Skin of body (tissue), 1 donor: ENCODE measurements at regions not wholly inside any gene's neighbourhood (a gene's known extent, or its start where the extent isn't known, plus 50 kb on each side); places are given as distances from the start of the nearest gene placed in this dataset.

Experiments
- DNase-seq: peaks from one replicate; lab custom pipeline; 2025; lab: John Stamatoyannopoulos, UW

- no peak for DNase-seq
These were observed 139.7 kb downstream of the RRAGC start for GRCh38 chr1:38719880-38720279.

GRCh38 chr1:38718031-38718430 lies 141.5 kb downstream of the RRAGC start:
- DNase-seq, result no peak

GRCh38 chr1:38716229-38716628 lies 143.3 kb downstream of the RRAGC start:
- no peak for DNase-seq

- no peak for DNase-seq
These were observed 144.2 kb downstream of the RRAGC start for GRCh38 chr1:38715415-38715814.

GRCh38 chr1:38712046-38712445 lies 147.5 kb downstream of the RRAGC start:
- DNase-seq, result no peak

- DNase-seq, result no peak
These were observed 150.8 kb downstream of the RRAGC start for GRCh38 chr1:38708701-38709258.

- DNase-seq, result no peak
These were observed 158.5 kb downstream of the RRAGC start for GRCh38 chr1:38701088-38701487.

GRCh38 chr1:38700077-38700470 lies 159.5 kb downstream of the RRAGC start:
- no peak for DNase-seq

- DNase-seq, result no peak
These were observed 160.1 kb downstream of the RRAGC start for GRCh38 chr1:38699330-38700076.

- DNase-seq, result no peak
These were observed 162.2 kb downstream of the RRAGC start for GRCh38 chr1:38697387-38697786.

- no peak for DNase-seq
These were observed 163.2 kb downstream of the RRAGC start for GRCh38 chr1:38696371-38696770.

- DNase-seq, result no peak
These were observed 165.8 kb downstream of the RRAGC start for GRCh38 chr1:38693759-38694158.

- DNase-seq, result no peak
These were observed 166.5 kb downstream of the RRAGC start for GRCh38 chr1:38693031-38693430.

- no peak for DNase-seq
These were observed 168.7 kb downstream of the RRAGC start for GRCh38 chr1:38690790-38691449.

GRCh38 chr1:38686927-38687255 lies 172.7 kb downstream of the RRAGC start:
- DNase-seq, result no peak

- no peak for DNase-seq
These were observed 173.2 kb downstream of the RRAGC start for GRCh38 chr1:38686167-38686926.

- DNase-seq, result no peak
These were observed 174.2 kb downstream of the RRAGC start for GRCh38 chr1:38685388-38685787.

GRCh38 chr1:38680801-38681510 lies 178.6 kb downstream of the RRAGC start:
- no peak for DNase-seq

- no peak for DNase-seq
These were observed 181.8 kb downstream of the RRAGC start for GRCh38 chr1:38677756-38678155.

- DNase-seq, result no peak
These were observed 182.3 kb downstream of the RRAGC start for GRCh38 chr1:38677311-38677710.

GRCh38 chr1:38672692-38673091 lies 186.9 kb downstream of the RRAGC start:
- no peak for DNase-seq

GRCh38 chr1:38671221-38671620 lies 188.4 kb downstream of the RRAGC start:
- DNase-seq, result peak; percentile 5
